Pons (tissue), 1 donor: ENCODE measurements at regions not wholly inside any gene's neighbourhood (a gene's known extent, or its start where the extent isn't known, plus 50 kb on each side); places are given as distances from the start of the nearest gene placed in this dataset.
A peak's percentile ranks its signal among the peaks of the same experiment; 100 is the strongest.

Experiments
- DNase-seq: peaks from one replicate; pipeline ENCODE4 v3.0.0-alpha.2; 2016; ENCODE audit warnings: low spot score

DNA sequence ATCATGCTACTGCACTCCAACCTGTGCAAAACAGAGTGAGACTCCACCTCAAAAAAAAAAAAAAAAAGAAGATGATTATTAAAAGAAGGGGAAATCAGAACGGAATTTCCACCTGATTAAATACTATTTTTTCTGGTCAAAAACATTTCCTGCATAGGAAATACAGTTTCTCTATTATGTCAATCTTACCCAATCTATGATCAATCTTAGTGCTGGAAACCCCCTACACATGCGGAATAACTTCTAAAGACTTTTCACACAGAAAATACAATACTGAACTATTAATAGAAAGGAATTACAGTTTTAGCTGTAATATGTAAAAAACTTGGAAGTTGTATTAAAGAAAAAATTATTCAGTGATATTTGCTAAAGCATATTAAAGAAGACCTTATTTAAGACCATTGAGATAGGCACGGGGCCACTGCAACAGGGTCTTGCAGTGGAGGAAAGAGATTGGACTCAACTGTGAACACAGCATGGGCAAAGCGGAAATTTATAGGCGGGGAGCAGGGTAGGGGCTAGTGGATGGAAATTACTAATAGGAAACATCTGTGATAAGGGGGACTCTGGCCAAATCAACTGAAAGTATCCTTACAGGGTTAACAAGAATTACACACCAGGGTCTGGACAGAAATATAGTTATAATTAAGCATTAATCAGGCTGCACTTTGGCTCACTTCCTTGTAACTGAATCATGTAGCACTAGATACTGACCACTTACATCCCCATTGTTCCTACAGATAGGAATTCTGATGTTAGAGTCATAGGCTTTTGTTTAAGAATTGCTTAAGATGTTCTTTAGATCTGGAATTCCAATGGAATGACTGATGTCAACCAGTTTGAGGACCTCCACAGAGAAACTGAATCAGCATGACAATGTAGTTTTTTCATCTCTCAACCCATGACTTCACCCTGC is 411.5 kb upstream of the DDI1 start:
- no peak for DNase-seq

DNA sequence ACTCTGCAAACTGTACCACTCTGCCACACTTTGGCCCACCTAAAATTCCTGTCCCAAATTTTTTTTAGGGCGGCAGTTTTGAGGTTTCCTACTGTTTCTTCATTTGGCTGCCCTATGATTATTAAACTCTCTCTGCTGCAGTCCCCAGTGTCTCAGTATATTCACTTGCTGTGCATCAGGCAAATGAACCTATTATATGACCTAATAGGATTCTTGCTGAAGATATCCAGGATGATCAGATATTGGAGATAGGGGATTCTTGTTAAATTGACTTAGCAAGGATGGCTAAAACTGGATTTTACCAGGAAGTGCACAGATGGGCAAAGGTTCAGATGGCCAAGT is 410.8 kb upstream of the DDI1 start:
- no peak for DNase-seq

DNA sequence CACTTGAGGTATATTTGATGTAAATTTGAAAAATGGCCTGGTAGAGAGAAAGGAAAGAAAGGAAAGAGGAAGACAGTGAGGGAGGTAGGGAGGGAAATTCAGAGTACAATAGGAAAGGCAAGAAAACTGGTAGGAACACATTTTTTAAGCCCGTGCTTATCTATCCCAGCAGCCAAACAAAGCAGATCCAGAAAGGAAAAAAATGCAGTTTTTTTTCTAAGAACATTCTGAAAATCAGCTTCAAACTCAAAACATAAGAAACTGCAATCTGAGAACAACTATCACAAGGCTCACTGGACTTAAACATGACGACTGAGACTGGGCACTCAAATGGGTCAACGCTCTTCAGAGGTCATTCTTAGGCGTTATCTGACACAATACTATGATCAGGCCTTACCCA is 408.3 kb upstream of the DDI1 start:
- DNase-seq: no peak

DNA sequence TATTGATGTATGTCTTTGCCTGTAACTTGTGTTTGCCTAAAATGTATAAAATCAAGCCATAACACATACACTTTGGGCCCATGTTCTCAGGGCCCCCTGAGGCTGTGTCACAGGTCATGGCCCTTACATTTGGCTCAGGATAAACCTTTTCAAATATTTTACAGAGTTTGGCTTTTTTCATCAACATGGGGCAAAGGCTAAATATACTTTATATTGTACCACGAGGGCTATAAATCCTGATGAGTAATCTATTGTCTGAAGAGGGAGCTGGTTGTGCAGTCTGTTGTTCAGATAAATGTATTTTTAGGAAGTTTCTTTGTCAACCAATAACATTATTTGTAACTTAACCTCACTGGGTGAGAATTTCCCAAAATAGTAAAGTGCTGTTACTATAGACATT is 404.6 kb upstream of the DDI1 start:
- DNase-seq: no peak

DNA sequence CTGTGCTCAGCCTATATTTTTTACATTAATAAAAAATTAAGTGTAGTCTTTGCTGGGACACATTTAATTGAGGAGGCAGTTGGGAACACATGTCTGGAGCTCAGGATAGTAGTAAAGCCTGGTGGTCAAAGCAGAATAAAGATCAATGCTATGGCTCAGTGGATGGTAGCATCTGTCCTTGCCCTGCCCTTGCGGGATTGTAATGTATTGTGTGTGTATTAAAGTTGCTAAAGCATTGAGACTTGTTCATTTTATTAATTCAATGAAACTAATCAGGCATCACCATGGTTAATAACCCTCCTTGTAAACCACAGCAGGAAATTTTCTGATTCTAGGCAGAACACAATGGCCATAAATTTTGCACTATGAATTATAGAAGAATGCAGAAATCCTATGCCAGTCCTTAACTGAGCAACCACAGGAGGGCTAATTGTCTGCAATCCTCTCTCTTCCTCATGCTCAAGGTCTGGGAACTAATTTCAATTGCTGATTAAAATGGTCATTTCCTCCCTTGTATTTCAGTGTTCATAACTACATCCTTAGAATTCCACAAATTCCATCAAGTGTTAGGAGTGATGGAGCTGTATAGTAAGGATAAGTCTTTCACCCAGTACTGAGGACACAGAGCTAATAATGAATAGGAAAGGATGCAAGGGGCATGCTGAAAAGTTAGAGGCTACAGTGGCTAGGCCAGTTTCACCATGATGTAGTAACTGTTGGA is 403.2 kb upstream of the DDI1 start:
- DNase-seq: no peak

DNA sequence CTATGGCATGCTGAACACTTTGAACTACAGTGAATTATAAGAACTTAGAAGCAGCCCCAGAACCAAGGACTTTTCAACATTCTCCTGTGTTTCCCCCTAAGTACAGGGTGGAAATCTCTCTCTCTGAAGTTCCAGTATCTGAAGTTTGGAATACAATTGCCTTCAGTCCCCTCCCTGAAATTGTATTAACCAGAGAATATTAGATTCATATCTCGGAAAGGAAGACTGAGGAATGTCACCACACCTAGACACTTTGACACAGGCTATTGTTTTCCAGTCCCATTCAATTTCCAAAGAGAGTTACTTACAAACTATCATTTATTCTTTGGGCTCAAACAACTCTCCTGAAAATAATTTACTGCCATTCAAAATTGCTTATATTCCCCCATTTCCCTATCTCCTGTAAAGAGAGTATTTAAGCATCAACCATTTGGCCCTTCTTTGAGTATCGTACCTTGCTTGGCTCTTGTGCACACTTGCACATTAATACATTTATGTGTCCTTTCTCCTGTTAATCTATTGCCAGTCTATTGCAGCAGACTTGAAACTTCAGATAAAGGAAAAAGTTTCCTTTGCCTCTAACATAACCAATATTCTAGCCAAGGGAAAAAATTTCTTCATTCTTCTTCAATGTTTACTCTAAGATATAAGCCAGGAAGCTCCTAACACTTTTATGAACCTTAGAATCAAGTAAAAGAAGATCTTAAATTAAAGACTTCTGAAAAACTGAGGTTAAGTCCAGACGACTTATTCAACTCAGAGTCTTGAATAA is 402.4 kb upstream of the DDI1 start:
- DNase-seq: no peak

DNA sequence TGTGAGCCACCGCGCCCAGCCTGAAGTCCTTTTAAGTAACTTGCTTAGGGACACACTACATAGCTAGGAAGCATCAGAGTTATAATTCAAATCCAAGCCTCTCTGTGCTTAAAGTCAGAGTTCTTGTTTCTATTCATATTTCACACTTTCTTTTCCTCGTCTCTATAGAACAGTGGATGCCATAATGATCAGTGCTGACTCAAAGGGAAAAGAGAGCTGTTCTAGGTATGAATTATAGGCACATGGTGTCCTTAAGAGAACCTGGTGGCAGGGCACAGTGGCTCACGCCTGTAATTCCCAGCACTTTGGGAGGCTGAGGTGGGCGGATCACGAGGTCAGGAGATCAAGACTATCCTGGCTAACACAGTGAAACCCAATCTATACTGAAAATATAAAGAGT is 400.2 kb upstream of the DDI1 start:
- DNase-seq: no peak

DNA sequence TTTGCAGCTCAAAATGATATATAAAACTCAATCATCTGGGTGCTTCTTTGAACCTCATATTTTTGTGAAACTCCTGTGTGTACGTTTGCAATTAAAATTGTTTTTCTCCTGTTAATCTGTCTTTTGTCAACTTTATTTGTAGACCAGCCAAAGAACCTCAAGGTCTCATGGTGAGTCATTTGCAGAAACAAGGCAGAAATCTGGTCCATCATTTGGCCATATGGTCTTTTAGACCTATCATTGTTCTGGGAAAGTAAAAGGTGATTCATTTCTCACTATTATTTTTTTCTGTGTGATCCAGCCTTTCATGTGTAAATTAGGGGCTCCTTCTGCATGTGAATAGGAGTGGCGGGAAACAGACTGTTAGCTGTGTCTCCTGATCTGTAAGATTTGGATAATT is 399.1 kb upstream of the DDI1 start:
- no peak for DNase-seq

DNA sequence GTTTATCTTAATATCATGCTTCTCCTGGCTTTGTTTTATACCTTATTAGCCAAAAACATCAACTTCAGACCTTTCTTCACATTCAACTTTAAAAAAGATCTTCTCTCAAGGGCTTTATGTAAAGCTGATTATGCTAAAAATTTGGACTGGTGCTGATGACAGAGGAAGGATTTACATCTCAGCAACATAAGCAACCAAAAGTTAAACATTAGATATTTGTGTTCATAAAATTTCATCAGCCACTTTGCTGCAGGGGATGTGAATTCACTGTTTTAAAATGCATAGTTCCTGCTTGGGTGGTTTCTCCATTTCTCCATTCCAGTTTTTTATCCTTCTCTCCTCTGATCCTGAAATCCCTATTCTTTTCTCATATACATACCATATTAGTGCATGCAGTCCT is 398.6 kb upstream of the DDI1 start:
- no peak for DNase-seq

DNA sequence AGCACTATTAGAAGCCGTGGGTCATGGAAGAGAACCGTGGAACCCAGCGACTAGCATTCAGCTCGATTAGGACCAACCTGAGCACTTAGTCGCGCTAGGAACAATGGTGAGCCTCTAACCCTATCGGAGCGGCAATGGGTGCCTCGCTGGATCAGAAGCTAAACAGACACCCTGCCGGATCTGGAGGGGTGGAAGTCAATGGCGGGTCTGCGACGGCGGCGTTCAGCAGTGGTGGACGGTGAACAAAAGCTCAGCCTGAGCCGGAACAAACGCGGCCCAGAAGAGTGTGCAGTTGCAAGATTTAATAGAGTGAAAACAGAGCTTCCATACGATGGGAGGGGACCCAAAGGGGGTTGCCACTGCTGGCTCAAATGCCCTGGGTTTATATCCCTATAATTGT is 391.8 kb upstream of the DDI1 start:
- DNase-seq: no peak

DNA sequence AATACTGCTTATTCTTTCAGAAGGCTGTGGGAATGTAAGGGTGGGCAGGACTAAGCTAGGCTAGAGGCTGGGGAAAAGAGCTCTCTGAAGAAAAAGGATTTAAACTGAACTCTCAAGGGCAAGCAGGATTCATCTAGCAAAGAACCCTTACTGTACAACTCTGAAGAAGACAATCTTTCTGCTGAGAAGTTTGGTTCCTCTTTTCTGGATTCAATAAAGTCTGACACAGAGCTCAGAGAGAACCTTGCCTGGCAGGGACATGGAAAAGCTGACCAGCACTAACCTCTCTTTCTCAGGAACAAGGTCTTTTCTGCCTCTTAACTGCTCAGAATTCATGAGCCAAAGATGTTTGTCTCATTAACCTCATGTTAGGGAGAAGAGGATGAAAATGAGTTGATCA is 388.4 kb upstream of the DDI1 start:
- DNase-seq: no peak

DNA sequence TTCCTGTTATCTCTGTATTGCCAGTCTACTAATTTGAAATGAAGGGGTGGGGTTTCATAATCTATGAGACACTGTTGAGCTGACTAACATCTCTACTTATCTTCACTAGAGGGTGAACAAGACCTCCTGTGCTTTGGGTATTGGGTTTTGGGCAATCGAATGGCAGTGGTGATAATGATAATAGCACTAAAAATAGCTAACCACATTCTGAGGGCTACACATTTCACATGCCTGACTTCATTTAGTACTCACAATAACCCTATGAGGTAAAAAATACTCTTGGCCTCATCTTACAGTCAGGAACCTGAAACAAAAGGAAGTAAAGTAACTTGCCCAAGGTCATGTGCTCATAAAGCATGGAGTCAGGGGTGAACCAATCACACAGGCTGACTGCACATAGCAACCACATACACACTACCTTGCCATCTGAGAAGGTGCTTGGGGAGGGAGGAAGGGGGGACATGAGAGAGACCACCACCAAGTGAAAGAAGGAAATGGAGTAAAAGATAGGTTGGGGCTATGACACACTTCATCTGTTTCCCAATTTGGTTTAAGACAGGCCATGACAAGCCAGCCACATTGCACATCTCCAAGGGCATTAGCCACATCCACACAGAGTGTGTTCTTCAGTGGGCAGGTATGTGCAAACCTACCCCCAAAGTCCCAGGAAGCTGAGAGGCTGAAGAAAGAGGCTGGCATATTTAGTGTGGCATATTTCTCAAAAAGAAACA is 387.6 kb upstream of the DDI1 start:
- no peak for DNase-seq

DNA sequence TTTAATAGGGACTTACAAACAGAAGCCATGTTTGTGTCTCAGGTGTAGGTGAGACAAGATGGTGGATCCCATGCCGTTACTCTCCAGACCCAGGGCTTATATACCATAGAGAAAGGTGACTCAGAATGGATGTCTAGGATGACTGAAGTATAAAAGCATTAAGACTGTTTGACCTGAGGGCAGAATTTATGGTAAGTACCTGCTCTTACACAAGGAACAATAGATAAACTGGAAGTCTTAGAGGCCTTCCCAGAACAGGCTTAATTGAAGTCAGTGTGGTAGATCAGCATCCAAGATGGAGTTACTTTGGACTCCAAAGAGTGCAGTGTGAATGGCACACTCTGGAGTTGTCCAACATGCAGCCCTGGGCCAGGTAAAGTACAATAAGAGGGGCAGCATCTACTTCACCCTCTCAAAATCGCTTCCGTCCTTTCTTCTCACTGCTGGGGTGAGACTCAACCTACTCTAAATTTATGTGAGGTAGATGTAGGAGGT is 387.0 kb upstream of the DDI1 start:
- no peak for DNase-seq

DNA sequence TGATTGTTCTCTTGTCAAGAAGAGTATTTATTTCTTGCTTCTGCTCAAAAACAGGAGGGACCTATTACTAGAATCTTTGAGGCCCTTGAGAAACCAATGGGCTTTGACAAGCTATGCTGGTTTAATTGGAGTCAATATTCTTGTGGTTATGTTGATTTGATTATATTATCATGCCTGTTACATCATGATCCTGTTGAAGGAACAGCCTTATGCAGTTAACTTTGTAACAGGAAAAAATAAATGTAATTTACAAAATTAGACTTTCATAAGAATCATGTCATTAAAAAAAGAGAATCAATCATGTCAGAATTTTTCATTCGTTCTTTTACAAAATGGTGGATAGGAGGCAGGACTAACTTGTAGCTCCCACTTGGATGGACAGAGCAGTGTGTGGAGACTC is 386.1 kb upstream of the DDI1 start:
- DNase-seq: no peak

DNA sequence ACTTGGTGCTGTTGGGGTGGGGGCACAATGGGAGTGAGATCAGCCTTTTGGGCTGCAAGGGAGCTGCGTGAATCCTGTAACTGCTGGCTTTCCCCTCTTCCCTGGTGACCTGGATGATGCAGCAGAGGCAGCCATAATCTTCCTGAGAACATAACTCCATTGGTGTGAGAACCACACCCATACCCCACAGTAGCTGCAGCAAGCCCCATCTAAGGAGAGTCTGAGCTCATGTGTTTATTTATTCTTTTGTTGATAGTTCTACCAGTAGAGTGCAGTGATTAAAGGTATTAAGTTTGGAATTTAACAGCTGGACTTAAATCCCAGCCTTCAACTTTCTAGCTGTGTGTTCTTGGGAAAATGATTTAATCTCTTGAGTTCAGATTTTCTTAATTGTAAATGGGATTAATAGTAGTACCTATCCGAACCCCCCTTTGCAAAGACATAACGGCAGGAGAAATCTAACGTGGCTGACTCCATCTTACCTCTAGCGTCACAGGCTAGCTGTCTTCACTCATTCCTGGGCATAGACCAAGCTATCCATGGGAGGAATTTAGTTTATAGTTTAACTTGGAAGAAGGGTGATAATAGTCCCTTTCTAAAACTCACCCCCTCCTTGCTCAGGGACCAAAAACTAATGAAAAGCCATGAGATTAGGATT is 385.0 kb upstream of the DDI1 start:
- no peak for DNase-seq

DNA sequence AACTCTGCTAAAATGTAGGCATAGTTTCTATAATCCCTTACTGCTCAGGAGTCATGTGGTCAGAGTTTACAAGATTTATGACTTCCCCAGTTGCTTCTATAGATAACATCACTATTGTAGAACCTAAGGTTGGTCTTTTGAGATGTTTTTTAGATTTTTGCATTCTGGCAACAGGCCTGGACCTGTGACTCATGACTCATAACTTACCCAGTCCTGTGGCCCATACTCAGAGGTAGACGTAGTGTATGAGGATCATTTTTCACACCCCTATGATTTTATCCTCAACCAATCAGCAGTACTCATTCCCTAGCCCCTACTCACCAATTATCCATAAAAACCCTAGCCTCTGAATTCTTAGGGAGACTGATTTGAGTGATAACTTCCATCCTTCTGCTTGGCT is 384.4 kb upstream of the DDI1 start:
- no peak for DNase-seq

DNA sequence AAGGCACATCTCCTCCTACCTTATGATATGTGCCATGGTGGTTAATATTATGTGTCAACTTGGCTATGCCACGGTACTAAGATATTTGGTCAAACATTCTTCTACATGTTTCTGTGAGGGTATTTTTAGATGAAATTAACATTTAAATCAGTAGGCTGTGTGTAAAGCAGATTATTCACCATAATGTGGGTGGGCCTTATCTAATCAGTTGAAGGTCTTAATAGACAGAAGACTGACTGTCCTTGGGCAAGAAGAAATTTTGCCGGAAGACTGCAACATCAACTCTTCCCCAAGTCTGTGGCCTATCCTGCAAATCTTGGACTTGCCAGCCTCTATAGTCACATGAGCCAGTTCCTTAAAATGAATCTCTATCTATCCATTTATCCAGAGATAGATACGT is 380.1 kb upstream of the DDI1 start:
- no peak for DNase-seq

DNA sequence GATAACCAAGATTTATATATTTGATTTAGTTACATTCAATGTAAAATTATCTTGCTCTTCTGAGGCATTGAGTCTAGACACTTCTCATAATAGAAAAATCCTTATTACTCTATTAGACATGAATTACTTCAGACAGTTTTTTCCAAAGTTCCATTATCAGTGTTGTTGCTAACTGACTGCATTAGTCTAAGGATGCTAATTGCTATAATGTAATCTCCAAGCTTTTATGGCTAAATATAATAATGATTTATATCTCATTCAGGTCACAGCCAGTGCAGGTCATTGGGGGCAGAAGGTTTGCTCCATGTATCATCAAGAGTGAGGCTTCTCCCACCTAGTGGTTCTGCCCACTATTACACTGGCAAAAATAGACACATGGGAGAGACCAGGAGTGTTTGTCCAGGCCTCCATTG is 377.2 kb upstream of the DDI1 start:
- DNase-seq: no peak

DNA sequence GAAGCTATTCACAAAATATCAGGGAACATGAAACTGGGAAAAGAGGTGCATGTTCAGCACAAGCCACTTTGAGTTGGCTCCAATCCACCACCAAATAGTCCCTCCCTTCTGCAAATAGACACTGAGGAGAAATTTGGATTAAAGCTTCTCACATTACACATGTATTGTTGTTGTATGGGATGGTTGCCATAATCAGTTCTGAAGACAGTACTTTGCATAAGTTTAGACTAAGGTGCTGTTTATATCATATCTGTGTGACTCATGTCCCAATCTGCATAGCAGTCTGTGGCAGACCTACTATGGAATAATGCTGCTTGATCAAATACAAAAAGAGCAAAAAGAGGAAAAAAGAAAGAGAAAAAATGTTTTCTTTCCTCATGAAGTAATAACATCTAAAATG is 376.7 kb upstream of the DDI1 start:
- DNase-seq: no peak

DNA sequence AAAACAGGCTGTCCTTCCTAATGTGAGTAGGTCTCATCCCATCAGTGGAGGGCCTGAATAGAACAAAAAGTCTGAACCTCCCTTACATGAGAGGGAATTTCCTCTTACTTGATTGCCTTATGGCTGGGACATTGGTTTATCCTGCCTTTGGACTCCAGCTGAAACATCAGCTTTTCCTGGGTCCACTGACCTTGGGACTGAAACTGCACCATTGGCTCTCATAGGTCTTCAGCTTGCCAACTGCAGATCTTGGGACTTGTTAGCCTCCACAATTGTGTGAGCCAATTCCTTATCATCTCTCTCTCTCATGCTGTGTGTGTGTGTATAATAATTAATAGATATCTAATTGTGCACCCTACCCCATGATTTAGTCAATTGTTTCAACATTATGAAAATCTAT is 375.3 kb upstream of the DDI1 start:
- no peak for DNase-seq

DNA sequence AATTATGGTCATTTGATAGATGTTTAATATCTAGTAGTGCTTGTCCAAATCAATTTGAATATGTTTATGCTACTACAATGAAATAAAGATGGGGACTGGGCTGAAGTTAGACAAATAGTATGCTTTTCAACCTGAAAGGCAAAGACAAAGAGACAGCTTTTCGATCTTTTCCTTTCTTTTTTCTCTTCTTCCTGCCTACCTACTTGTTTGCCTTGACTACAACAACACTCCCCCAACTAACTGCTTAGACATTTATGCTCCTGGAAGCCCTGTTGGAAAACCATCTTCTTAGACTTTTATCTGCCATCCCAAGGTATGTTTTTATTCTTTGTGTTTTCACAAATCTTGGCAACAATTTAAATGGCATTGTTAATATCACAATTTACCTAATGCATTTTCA is 374.4 kb upstream of the DDI1 start:
- DNase-seq: no peak

DNA sequence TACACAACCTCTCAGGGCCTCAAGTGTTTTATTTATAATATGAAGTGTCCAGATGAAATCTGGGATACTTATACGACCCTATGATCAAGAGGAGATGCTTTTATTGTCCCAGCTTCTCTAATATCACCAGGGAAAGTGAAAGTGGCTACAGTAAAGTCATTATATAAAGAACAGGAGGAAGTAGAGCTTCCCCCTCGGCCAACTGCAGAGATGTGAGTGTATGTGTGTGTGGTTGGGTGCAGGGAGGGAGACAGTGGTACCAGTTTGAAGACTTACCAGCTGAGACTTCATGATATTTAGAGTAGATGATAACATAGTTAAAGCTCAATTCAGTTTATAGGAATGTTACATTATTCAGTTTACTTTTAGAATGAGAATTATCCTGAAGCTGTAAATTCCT is 373.6 kb upstream of the DDI1 start:
- peak; percentile 35 for DNase-seq
